Smooth muscle cell (in vitro differentiated cells): ENCODE measurements at regions not wholly inside any gene's neighbourhood (a gene's known extent, or its start where the extent isn't known, plus 50 kb on each side); places are given as distances from the start of the nearest gene placed in this dataset.

ENCODE experiments used
- DNase-seq: peaks from one replicate; lab custom pipeline; 2025; ENCODE audit not compliant: unreplicated experiment; lab: John Stamatoyannopoulos, UW
- H2AFZ ChIP-seq: fragments of 200-600 bp; sonication (generic); 2 replicates; pipeline ENCODE4 v1.6.0; 2016; ENCODE audit warnings: antibody characterized with exemption, low read depth, mild to moderate bottlenecking
- H3F3A ChIP-seq: fragments of 200-600 bp; sonication (generic); 2 replicates; pipeline ENCODE4 v1.6.0; 2017; ENCODE audit warnings: antibody characterized with exemption, low read depth
- H3K27ac ChIP-seq: fragments of 200-600 bp; sonication (generic); 2 replicates; pipeline ENCODE4 v1.5.1; 2016; ENCODE audit warnings: low read depth, mild to moderate bottlenecking
- H3K27me3 ChIP-seq: fragments of 200-600 bp; sonication (generic); 2 replicates; pipeline ENCODE4 v1.6.1; 2016; ENCODE audit warnings: low read depth, mild to moderate bottlenecking
- H3K36me3 ChIP-seq: fragments of 200-600 bp; sonication (generic); 2 replicates; pipeline ENCODE4 v1.5.1; 2016; ENCODE audit warnings: low read depth
- H3K4me1 ChIP-seq: fragments of 200-600 bp; sonication (generic); 2 replicates; pipeline ENCODE4 v1.5.1; 2016; ENCODE audit warnings: low read depth
- H3K4me2 ChIP-seq: fragments of 200-600 bp; sonication (generic); 2 replicates; pipeline ENCODE4 v1.6.0; 2016; ENCODE audit warnings: mild to moderate bottlenecking
- H3K4me3 ChIP-seq: fragments of 200-600 bp; sonication (generic); 2 replicates; pipeline ENCODE4 v1.5.1; 2016; ENCODE audit warnings: mild to moderate bottlenecking
- H3K79me2 ChIP-seq: fragments of 200-600 bp; sonication (generic); 2 replicates; pipeline ENCODE4 v1.6.0; 2016; ENCODE audit warnings: low read depth, mild to moderate bottlenecking
- H3K9ac ChIP-seq: fragments of 200-600 bp; sonication (generic); 2 replicates; pipeline ENCODE4 v1.6.0; 2016; ENCODE audit warnings: low read depth
- H3K9me3 ChIP-seq: fragments of 200-600 bp; sonication (generic); replicated peaks from 2 replicates; pipeline ENCODE4 v1.5.1; 2016; ENCODE audit warnings: low read depth
- H4K20me1 ChIP-seq: fragments of 200-600 bp; sonication (generic); 2 replicates; pipeline ENCODE4 v1.6.0; 2016; ENCODE audit warnings: low read depth
- WGBS: methylation state at CpG from one replicate; pipeline ENCODE4 v1.1.7; 2016; ENCODE audit warnings: low lambda C conversion rate; 5-methylcytosine and 5-hydroxymethylcytosine counted together
- TF ChIP-seq, protein P1 (sequence below): fragments of 200-600 bp; sonication (generic); IDR thresholded peaks from 2 replicates; pipeline ENCODE4 v1.5.1; 2017; ENCODE audit warnings: borderline replicate concordance, mild to moderate bottlenecking, antibody characterized with exemption; ENCODE audit not compliant: insufficient read depth, poor library complexity, severe bottlenecking

DNA sequence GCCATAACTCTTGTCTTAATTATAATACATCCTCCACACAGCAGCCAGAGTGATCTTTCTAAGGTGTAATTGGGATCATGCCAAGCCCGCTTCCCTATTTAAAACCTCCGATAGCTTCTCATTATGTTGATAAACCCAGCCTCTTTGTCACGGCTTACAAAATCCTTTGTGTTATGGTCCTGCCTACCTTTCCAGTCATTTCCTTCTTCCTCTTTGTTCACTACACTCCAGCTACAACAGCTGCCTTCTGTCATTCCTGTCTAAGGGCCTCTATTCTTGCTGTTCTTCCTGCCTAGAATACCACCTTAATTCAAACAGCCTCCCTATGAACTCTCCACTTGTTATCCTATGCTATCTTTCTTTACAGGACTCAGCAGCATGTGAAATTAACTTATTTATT lies 70.6 kb upstream of the CAPRIN1 start:
- TF ChIP-seq, protein P1, sequence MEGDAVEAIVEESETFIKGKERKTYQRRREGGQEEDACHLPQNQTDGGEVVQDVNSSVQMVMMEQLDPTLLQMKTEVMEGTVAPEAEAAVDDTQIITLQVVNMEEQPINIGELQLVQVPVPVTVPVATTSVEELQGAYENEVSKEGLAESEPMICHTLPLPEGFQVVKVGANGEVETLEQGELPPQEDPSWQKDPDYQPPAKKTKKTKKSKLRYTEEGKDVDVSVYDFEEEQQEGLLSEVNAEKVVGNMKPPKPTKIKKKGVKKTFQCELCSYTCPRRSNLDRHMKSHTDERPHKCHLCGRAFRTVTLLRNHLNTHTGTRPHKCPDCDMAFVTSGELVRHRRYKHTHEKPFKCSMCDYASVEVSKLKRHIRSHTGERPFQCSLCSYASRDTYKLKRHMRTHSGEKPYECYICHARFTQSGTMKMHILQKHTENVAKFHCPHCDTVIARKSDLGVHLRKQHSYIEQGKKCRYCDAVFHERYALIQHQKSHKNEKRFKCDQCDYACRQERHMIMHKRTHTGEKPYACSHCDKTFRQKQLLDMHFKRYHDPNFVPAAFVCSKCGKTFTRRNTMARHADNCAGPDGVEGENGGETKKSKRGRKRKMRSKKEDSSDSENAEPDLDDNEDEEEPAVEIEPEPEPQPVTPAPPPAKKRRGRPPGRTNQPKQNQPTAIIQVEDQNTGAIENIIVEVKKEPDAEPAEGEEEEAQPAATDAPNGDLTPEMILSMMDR = no peak
- WGBS = 89% methylated on average over 3 of the region's 3 CpGs
- no peaks in the 10 kb centered on the region for H4K20me1 ChIP-seq
- H3F3A ChIP-seq = no peaks in the 10 kb centered on the region
- no peak overlapping the region for H3K4me3 ChIP-seq
- no peak overlapping the region for H3K4me2 ChIP-seq
- no peaks in the 10 kb centered on the region for H3K4me1 ChIP-seq
- H3K27me3 ChIP-seq = peaks cover 20% of the 10 kb centered on the region
- no peak for DNase-seq
- no peaks in the 10 kb centered on the region for H3K79me2 ChIP-seq
- H3K9me3 ChIP-seq = no peaks in the 10 kb centered on the region
- H3K36me3 ChIP-seq = no peaks in the 10 kb centered on the region
- H3K9ac ChIP-seq = no peak overlapping the region
- no peak overlapping the region for H3K27ac ChIP-seq
- H2AFZ ChIP-seq = no peak overlapping the region

DNA sequence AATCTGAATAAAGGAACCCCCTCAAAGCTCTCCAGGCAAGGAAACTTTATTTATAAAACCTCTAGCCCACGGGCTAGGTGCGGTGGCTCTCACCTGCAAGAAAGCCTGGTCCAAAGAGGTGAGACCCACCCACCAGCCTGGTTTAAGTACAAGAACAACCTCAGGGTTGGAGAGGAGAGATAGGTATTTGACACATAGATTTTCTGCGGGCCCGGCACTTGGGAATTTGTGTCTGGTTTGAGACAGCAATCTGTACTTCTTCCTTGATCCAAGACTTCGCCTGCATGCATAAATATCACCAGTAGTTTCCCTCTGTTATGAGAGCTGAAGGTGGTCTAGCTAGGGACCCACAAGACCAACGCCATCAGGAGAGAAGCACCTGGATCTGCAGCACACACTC lies 73.2 kb upstream of the CAPRIN1 start:
- H3K4me3 ChIP-seq = no peak overlapping the region
- H3K4me1 ChIP-seq = no peaks in the 10 kb centered on the region
- no peak for DNase-seq
- no peak overlapping the region for H3K27ac ChIP-seq
- TF ChIP-seq, protein P1 = no peak
- H4K20me1 ChIP-seq = no peaks in the 10 kb centered on the region
- H3K27me3 ChIP-seq = peaks cover 20% of the 10 kb centered on the region
- no peaks in the 10 kb centered on the region for H3F3A ChIP-seq
- WGBS = 88% methylated on average over 6 of the region's 6 CpGs
- no peaks in the 10 kb centered on the region for H3K36me3 ChIP-seq
- H3K9me3 ChIP-seq = no peaks in the 10 kb centered on the region
- no peak overlapping the region for H3K4me2 ChIP-seq
- H3K79me2 ChIP-seq = no peaks in the 10 kb centered on the region
- no peak overlapping the region for H2AFZ ChIP-seq
- H3K9ac ChIP-seq = no peak overlapping the region

DNA sequence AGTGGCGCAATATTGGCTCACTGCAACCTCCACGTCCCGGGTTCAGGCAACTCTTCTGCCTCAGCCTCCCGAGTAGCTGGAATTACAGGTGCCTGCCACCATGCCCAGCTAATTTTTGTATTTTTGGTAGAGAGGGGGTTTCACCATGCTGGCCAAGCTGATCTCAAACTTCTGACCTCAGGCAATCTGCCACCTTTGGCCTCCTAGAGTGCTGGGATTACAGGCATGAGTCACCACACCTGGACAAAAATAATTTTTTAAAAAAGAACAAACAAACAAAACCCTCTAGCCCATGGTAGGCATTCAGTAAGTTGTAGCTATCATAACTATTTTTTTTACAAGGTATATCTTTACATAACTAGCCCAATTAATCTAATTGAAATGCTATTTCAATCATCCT lies 73.9 kb upstream of the CAPRIN1 start:
- Histone ChIP-seq H3K36me3 (no peaks in the 10 kb centered on the region), H3K9ac (no peak overlapping the region), H4K20me1 (no peaks in the 10 kb centered on the region), H3K79me2 (no peaks in the 10 kb centered on the region), H3K4me3 (no peak overlapping the region), H3K4me2 (no peak overlapping the region), H3K27me3 (peaks cover 20% of the 10 kb centered on the region), H2AFZ (no peak overlapping the region), H3F3A (no peaks in the 10 kb centered on the region), H3K9me3 (no peaks in the 10 kb centered on the region), H3K27ac (no peak overlapping the region), H3K4me1 (no peaks in the 10 kb centered on the region)
- DNase-seq = no peak
- WGBS = 100% methylated on average over 4 of the region's 4 CpGs
- TF ChIP-seq, protein P1 = no peak

DNA sequence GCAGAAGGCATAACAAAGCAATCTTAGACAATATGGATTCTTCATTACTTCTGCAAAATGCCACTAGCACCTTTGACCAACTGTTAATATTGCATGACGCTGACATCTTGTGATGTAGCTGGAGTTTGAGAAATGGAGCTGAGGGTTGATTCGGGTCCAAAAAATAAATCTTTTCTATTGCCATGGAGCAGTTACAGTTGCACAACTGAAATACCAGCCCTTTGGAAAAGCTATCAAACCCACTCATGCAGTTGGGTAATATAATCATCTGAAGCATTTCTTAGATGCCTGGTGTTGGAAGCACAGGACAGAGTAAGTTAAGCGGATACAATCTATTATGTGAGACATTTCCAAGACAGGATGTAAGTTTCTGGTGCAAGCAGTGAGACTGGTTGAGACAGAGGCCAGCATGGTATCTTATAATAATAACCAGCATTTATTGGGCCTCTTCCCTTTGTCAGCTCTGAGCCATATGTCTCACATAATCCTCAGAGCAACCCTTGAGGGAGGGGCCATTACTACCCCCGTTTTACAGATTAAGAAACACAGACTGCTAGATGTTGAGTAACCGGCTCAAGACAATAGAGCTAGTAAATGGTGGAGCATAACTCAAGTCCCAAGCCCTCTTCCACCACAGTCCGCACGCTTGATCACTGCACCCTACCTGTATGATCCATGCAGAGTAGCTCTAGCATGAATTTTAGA lies 74.9 kb upstream of the CAPRIN1 start:
- no peak overlapping the region for H3K27ac ChIP-seq
- H3K9ac ChIP-seq = no peak overlapping the region
- peaks cover 20% of the 10 kb centered on the region for H3K27me3 ChIP-seq
- no peaks in the 10 kb centered on the region for H4K20me1 ChIP-seq
- no peak overlapping the region for H3K4me3 ChIP-seq
- H3K4me2 ChIP-seq = no peak overlapping the region
- no peaks in the 10 kb centered on the region for H3K79me2 ChIP-seq
- TF ChIP-seq, protein P1 = no peak
- no peaks in the 10 kb centered on the region for H3K9me3 ChIP-seq
- no peaks in the 10 kb centered on the region for H3F3A ChIP-seq
- 69% methylated on average over 7 of the region's 7 CpGs for WGBS
- no peaks in the 10 kb centered on the region for H3K4me1 ChIP-seq
- no peaks in the 10 kb centered on the region for H3K36me3 ChIP-seq
- no peak for DNase-seq
- no peak overlapping the region for H2AFZ ChIP-seq
